Stimulated activated CD4-positive, alpha-beta T cell treated with anti-CD3 and anti-CD28 coated beads, Interleukin-1b, Interleukin-23, amount 100 ng/mL, for 24 hours (primary cell): ENCODE measurements at regions not wholly inside any gene's neighbourhood (a gene's known extent, or its start where the extent isn't known, plus 50 kb on each side); places are given as distances from the start of the nearest gene placed in this dataset.

Experiments used
- DNase-seq, 4 experiments: peaks; one replicate each; pipeline ENCODE4 v3.0.0-alpha.2; 2020; ENCODE audit warnings: low read depth in 4 of 4, low spot score in 1 of 4

- no peak for DNase-seq
Observed at GRCh38 chr7:12120632-12121031, 90.5 kb upstream of the TMEM106B start.

GRCh38 chr7:12123172-12123571 lies 87.9 kb upstream of the TMEM106B start:
- no peak for DNase-seq

- no peak for DNase-seq
Observed at GRCh38 chr7:12124028-12124427, 87.1 kb upstream of the TMEM106B start.

DNA sequence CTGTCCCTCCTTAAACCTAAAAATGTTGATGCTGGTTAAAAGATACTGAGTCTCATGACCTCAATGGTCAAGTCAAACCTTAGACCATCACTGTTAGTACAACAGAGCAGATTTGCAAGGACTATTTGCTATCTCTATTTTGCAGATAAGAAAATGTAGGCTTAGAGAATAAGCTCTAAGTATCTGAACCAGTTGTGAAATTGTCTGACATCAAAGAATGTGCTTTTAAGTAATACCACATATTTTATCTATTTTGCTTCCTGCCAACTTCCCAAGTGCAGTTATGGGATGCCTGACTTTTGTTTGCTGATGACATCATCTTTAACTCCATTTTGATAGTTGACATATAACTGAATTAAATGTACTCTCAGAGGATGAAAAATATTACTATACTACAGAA lies 83.6 kb upstream of the TMEM106B start:
- no peak for DNase-seq

DNA sequence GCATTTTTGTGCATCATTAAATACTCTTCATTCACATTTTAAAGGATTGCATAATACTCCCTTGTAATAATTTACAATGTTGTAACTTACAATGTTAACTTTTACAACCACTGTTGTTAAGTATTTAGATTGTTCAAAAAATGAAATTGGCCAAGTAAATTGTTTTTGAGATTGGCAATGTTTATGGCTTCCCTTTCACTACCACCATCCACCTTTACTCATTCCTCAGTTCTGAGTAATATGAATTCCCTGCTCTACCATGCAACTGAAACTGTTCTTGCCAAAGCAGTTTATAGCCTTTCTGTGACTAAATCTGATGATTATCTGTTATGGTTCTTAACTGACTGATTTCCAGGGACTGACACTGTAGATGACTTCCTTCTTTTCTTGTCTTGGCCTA lies 80.5 kb upstream of the TMEM106B start:
- no peak for DNase-seq

- no peak for DNase-seq
Observed at GRCh38 chr7:12131122-12131521, 80.0 kb upstream of the TMEM106B start.

DNA sequence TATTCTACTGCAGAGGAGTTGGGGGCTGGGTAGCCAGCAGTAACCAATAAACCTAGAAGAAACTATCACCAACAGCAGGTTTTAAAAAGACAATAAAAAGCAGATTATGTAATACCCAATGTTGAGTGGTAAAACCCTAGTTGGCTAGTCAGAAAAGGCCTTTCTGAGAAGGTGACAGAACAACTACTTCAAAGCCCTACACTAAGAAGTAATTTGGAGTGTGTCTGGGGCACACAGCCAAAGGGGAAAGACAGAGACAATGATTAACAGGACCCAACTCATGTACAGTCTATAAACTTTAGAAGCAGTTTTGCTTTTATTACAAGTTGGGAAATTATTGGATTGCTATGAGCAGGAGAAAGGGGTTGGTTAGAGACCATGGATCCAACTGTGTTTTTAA lies 77.2 kb upstream of the TMEM106B start:
- DNase-seq = no peak

- DNase-seq = no peak
Observed at GRCh38 chr7:12136523-12136922, 74.6 kb upstream of the TMEM106B start.

DNA sequence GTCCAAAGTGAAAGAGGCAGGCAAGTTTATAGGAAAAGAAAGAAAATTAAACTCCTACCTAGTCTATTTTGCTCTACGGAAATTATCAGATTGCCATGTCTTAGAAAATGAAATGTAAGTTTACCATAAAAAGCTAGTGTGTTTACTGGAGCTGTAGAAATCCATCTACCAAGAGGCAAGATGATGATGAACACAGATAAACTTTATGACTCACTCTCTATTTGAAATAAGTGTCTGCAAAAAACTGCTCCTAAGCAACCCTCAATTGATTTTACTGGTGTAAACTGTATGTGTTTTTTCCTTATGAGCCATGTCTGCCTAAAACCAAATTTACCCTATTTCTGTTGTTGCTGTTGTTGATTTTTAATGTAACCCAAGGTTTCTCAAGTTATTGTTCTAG lies 73.8 kb upstream of the TMEM106B start:
- no peak for DNase-seq

GRCh38 chr7:12138421-12138820 lies 72.7 kb upstream of the TMEM106B start:
- no peak for DNase-seq

GRCh38 chr7:12139416-12139815 lies 71.7 kb upstream of the TMEM106B start:
- no peak for DNase-seq

- DNase-seq = no peak
Observed at GRCh38 chr7:12146813-12147212, 64.3 kb upstream of the TMEM106B start.

DNA sequence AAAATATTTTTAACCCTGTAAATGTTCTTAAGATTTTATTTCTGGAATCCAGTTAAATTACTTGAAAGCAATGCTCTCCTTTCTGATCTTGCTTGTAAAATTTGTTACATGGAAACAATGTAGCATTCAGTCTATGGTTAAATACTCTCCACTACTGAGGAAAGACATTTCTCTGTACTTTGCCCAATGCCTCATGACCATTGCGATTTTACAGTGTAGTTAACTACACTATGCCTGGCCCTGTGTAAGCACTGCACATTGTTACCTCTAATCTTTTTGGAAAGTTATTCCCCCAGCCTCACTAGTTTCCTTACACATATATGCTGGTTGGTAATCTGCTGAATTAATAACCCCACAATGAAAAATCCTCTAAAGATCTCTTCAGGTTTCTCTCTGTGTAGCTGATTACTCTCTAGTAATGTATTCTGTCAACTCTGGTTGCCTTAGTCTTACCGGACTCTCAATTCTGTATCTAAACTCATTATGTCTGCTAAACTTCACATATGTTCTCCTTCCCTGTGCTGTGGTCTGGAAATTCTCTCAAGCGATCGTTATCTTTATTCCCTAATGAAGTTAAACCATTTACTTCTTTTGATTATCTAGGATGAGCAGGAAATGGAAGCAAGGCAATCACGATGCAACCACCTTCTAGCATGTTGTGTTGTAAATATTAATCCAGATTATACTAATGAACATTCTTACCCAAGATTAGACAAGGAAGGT lies 58.7 kb upstream of the TMEM106B start:
- DNase-seq = no peak

GRCh38 chr7:12154119-12154518 lies 57.0 kb upstream of the TMEM106B start:
- DNase-seq = no peak

- no peak for DNase-seq
Observed at GRCh38 chr7:12157517-12157916, 53.6 kb upstream of the TMEM106B start.

DNA sequence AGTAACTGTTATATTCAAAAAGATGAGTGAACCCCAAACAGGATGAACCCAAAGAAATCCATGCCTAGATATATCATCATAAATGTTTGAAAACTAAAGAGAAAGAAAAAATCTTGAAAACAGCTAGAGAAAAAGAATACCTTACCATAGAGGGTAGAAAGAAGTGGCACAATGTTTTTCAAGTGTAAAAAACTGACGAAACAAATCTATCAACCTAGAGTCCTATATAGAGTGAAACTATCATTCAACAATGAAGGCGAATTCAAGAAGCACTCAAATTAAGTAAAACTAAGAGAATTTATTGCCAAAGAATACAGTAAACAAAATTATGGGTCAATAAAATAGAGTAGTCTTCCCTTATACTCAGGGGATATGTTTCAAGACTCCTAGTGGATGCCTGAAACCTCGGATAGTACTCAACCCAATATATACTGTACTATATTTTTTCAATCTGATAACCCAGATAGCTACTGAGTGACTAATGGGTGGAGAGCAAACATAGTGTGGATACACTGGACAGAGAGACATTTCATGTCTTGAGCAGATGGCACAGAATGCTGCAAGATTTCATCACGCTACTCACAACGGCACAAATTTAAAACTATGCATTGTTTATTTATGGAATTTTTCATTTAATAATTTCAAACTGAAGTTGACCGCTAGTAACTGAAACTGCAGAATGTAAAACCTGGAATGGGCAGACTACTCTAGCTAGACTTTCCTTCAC lies 52.6 kb upstream of the TMEM106B start:
- no peak for DNase-seq

GRCh38 chr7:12161146-12161545 lies 49.9 kb upstream of the TMEM106B start:
- DNase-seq = no peak
